HT1080 (cell line): ENCODE measurements at regions not wholly inside any gene's neighbourhood (a gene's known extent, or its start where the extent isn't known, plus 50 kb on each side); places are given as distances from the start of the nearest gene placed in this dataset.
"Not testable (repeated sequence)": the region's sequence is repeated elsewhere in the genome, so short reads cannot be mapped to it uniquely, and the experiment has no call there.

Source experiments
- DNase-seq: peaks from one replicate; pipeline ENCODE4 v3.0.0-alpha.2; 2015; ENCODE audit warnings: low read depth

- no peak for DNase-seq
These were observed 206.9 kb downstream of the RPL10L start for GRCh38 chr14:46444666-46445065.

GRCh38 chr14:46433381-46433780, 218.2 kb downstream of the RPL10L start:
- DNase-seq: no peak

- DNase-seq: no peak
These were observed 219.1 kb downstream of the RPL10L start for GRCh38 chr14:46432516-46432915.

GRCh38 chr14:46417066-46417465, 234.5 kb downstream of the RPL10L start:
- no peak for DNase-seq

- DNase-seq: no peak
These were observed 246.4 kb downstream of the RPL10L start for GRCh38 chr14:46404865-46405811.

GRCh38 chr14:46402001-46402690, 249.4 kb downstream of the RPL10L start:
- DNase-seq: not testable (repeated sequence)

GRCh38 chr14:46401066-46401465, 250.5 kb downstream of the RPL10L start:
- DNase-seq: no peak

GRCh38 chr14:46399049-46399448, 252.5 kb downstream of the RPL10L start:
- DNase-seq: no peak

- no peak for DNase-seq
These were observed 267.0 kb downstream of the RPL10L start for GRCh38 chr14:46384611-46385010.

- no peak for DNase-seq
These were observed 269.9 kb downstream of the RPL10L start for GRCh38 chr14:46381674-46382073.

- DNase-seq: peak; percentile 54
These were observed 273.3 kb downstream of the RPL10L start for GRCh38 chr14:46378248-46378647.

- DNase-seq: no peak
These were observed 274.3 kb downstream of the RPL10L start for GRCh38 chr14:46377305-46377704.

- DNase-seq: no peak
These were observed 282.2 kb downstream of the RPL10L start for GRCh38 chr14:46369391-46369790.

GRCh38 chr14:46368275-46368674, 283.3 kb downstream of the RPL10L start:
- peak; percentile 26 for DNase-seq

- DNase-seq: no peak
These were observed 298.7 kb downstream of the RPL10L start for GRCh38 chr14:46352844-46353243.

GRCh38 chr14:46344327-46344937, 307.1 kb downstream of the RPL10L start:
- DNase-seq: peak; percentile 62

GRCh38 chr14:46325777-46326176, 325.8 kb downstream of the RPL10L start:
- DNase-seq: no peak

- no peak for DNase-seq
These were observed 326.4 kb downstream of the RPL10L start for GRCh38 chr14:46325157-46325556.

- no peak for DNase-seq
These were observed 328.2 kb downstream of the RPL10L start for GRCh38 chr14:46323404-46323762.

- DNase-seq: no peak
These were observed 328.7 kb downstream of the RPL10L start for GRCh38 chr14:46322730-46323403.

- no peak for DNase-seq
These were observed 329.5 kb downstream of the RPL10L start for GRCh38 chr14:46322076-46322475.

- DNase-seq: no peak
These were observed 345.3 kb downstream of the RPL10L start for GRCh38 chr14:46306267-46306666.
